ENCODE measurements at regions not wholly inside any gene's neighbourhood (a gene's known extent, or its start where the extent isn't known, plus 50 kb on each side); places are given as distances from the start of the nearest gene placed in this dataset.
"Not testable (repeated sequence)": the region's sequence is repeated elsewhere in the genome, so short reads cannot be mapped to it uniquely, and the experiment has no call there.

- H3K4me3 ChIP-seq (ENCODE audit: low read depth, low read length): no peak overlapping the region
- H3K27me3 ChIP-seq (ENCODE audit: insufficient read depth, low read length): no peaks in the 10 kb centered on the region
- no peaks in the 10 kb centered on the region for H3K79me2 ChIP-seq (ENCODE audit: control insufficient read depth, insufficient read depth, low read length, unreplicated experiment)
- H3K4me1 ChIP-seq (ENCODE audit: control insufficient read depth, insufficient read depth, low read length, unreplicated experiment): no peaks in the 10 kb centered on the region
- no peaks in the 10 kb centered on the region for H3K36me3 ChIP-seq (ENCODE audit: insufficient read depth, low read length)
- H2AFZ ChIP-seq (ENCODE audit: low read length, unreplicated experiment): no peak overlapping the region
- H3K27ac ChIP-seq (ENCODE audit: low read depth, low read length): no peak overlapping the region
Measured at GRCh38 chr2:65602603-65603235, 170.3 kb upstream of the SPRED2 start.

- not testable (repeated sequence) for H3K4me1 ChIP-seq (ENCODE audit: control insufficient read depth, insufficient read depth, low read length, unreplicated experiment); H3K27ac ChIP-seq (ENCODE audit: low read depth, low read length); H3K4me3 ChIP-seq (ENCODE audit: low read depth, low read length); H3K27me3 ChIP-seq (ENCODE audit: insufficient read depth, low read length); H3K79me2 ChIP-seq (ENCODE audit: control insufficient read depth, insufficient read depth, low read length, unreplicated experiment); H3K36me3 ChIP-seq (ENCODE audit: insufficient read depth, low read length); H2AFZ ChIP-seq (ENCODE audit: low read length, unreplicated experiment)
Measured at GRCh38 chr2:65600871-65601270, 168.5 kb upstream of the SPRED2 start.

- H3K27ac ChIP-seq (ENCODE audit: low read depth, low read length); H3K79me2 ChIP-seq (ENCODE audit: control insufficient read depth, insufficient read depth, low read length, unreplicated experiment); H2AFZ ChIP-seq (ENCODE audit: low read length, unreplicated experiment); H3K27me3 ChIP-seq (ENCODE audit: insufficient read depth, low read length); H3K4me3 ChIP-seq (ENCODE audit: low read depth, low read length); H3K36me3 ChIP-seq (ENCODE audit: insufficient read depth, low read length); H3K4me1 ChIP-seq (ENCODE audit: control insufficient read depth, insufficient read depth, low read length, unreplicated experiment): not testable (repeated sequence)
Measured at GRCh38 chr2:65600351-65600750, 168.0 kb upstream of the SPRED2 start.

- H3K4me3 ChIP-seq (ENCODE audit: low read depth, low read length): no peak overlapping the region
Measured at GRCh38 chr2:65599693-65600092, 167.3 kb upstream of the SPRED2 start.

GRCh38 chr2:65598996-65599395, 166.6 kb upstream of the SPRED2 start:
- Histone ChIP-seq H3K27ac (ENCODE audit: low read depth, low read length) (no peak overlapping the region), H3K27me3 (ENCODE audit: insufficient read depth, low read length) (no peaks in the 10 kb centered on the region), H3K79me2 (ENCODE audit: control insufficient read depth, insufficient read depth, low read length, unreplicated experiment) (no peaks in the 10 kb centered on the region), H2AFZ (ENCODE audit: low read length, unreplicated experiment) (no peak overlapping the region), H3K4me1 (ENCODE audit: control insufficient read depth, insufficient read depth, low read length, unreplicated experiment) (peaks cover 5% of the 10 kb centered on the region), H3K4me3 (ENCODE audit: low read depth, low read length) (no peak overlapping the region), H3K36me3 (ENCODE audit: insufficient read depth, low read length) (no peaks in the 10 kb centered on the region)

More at GRCh38 chr2:65599693-65600092, 167.3 kb upstream of the SPRED2 start:
- Histone ChIP-seq H3K79me2 (ENCODE audit: control insufficient read depth, insufficient read depth, low read length, unreplicated experiment) (no peaks in the 10 kb centered on the region), H3K36me3 (ENCODE audit: insufficient read depth, low read length) (no peaks in the 10 kb centered on the region), H3K4me1 (ENCODE audit: control insufficient read depth, insufficient read depth, low read length, unreplicated experiment) (peaks cover 5% of the 10 kb centered on the region), H2AFZ (ENCODE audit: low read length, unreplicated experiment) (no peak overlapping the region), H3K27me3 (ENCODE audit: insufficient read depth, low read length) (no peaks in the 10 kb centered on the region), H3K27ac (ENCODE audit: low read depth, low read length) (no peak overlapping the region)

- Histone ChIP-seq H3K27ac (ENCODE audit: low read depth, low read length) (no peak overlapping the region), H3K79me2 (ENCODE audit: control insufficient read depth, insufficient read depth, low read length, unreplicated experiment) (no peaks in the 10 kb centered on the region), H3K36me3 (ENCODE audit: insufficient read depth, low read length) (no peaks in the 10 kb centered on the region), H3K27me3 (ENCODE audit: insufficient read depth, low read length) (no peaks in the 10 kb centered on the region), H3K4me3 (ENCODE audit: low read depth, low read length) (no peak overlapping the region), H3K4me1 (ENCODE audit: control insufficient read depth, insufficient read depth, low read length, unreplicated experiment) (peaks cover 5% of the 10 kb centered on the region), H2AFZ (ENCODE audit: low read length, unreplicated experiment) (no peak overlapping the region)
Measured at GRCh38 chr2:65598264-65598663, 165.9 kb upstream of the SPRED2 start.

- H3K27me3 ChIP-seq (ENCODE audit: insufficient read depth, low read length): no peaks in the 10 kb centered on the region
- H3K79me2 ChIP-seq (ENCODE audit: control insufficient read depth, insufficient read depth, low read length, unreplicated experiment): no peaks in the 10 kb centered on the region
- no peak overlapping the region for H3K27ac ChIP-seq (ENCODE audit: low read depth, low read length)
- H3K36me3 ChIP-seq (ENCODE audit: insufficient read depth, low read length): no peaks in the 10 kb centered on the region
- peaks cover 5% of the 10 kb centered on the region for H3K4me1 ChIP-seq (ENCODE audit: control insufficient read depth, insufficient read depth, low read length, unreplicated experiment)
- H3K4me3 ChIP-seq (ENCODE audit: low read depth, low read length): no peak overlapping the region
- H2AFZ ChIP-seq (ENCODE audit: low read length, unreplicated experiment): no peak overlapping the region
Measured at GRCh38 chr2:65595630-65596029, 163.2 kb upstream of the SPRED2 start.

GRCh38 chr2:65594150-65594549, 161.8 kb upstream of the SPRED2 start:
- peaks cover 5% of the 10 kb centered on the region for H3K4me1 ChIP-seq (ENCODE audit: control insufficient read depth, insufficient read depth, low read length, unreplicated experiment)
- H3K4me3 ChIP-seq (ENCODE audit: low read depth, low read length): no peak overlapping the region
- no peak overlapping the region for H2AFZ ChIP-seq (ENCODE audit: low read length, unreplicated experiment)
- no peaks in the 10 kb centered on the region for H3K36me3 ChIP-seq (ENCODE audit: insufficient read depth, low read length)
- H3K79me2 ChIP-seq (ENCODE audit: control insufficient read depth, insufficient read depth, low read length, unreplicated experiment): no peaks in the 10 kb centered on the region
- no peak overlapping the region for H3K27ac ChIP-seq (ENCODE audit: low read depth, low read length)
- no peaks in the 10 kb centered on the region for H3K27me3 ChIP-seq (ENCODE audit: insufficient read depth, low read length)

GRCh38 chr2:65589667-65590066, 157.3 kb upstream of the SPRED2 start:
- H3K4me3 ChIP-seq (ENCODE audit: low read depth, low read length): no peak overlapping the region
- H2AFZ ChIP-seq (ENCODE audit: low read length, unreplicated experiment): no peak overlapping the region
- no peak overlapping the region for H3K27ac ChIP-seq (ENCODE audit: low read depth, low read length)
- H3K27me3 ChIP-seq (ENCODE audit: insufficient read depth, low read length): no peaks in the 10 kb centered on the region
- no peaks in the 10 kb centered on the region for H3K79me2 ChIP-seq (ENCODE audit: control insufficient read depth, insufficient read depth, low read length, unreplicated experiment)
- no peaks in the 10 kb centered on the region for H3K4me1 ChIP-seq (ENCODE audit: control insufficient read depth, insufficient read depth, low read length, unreplicated experiment)
- H3K36me3 ChIP-seq (ENCODE audit: insufficient read depth, low read length): no peaks in the 10 kb centered on the region

- Histone ChIP-seq H3K79me2 (ENCODE audit: control insufficient read depth, insufficient read depth, low read length, unreplicated experiment) (no peaks in the 10 kb centered on the region), H3K36me3 (ENCODE audit: insufficient read depth, low read length) (no peaks in the 10 kb centered on the region), H3K4me3 (ENCODE audit: low read depth, low read length) (no peak overlapping the region), H2AFZ (ENCODE audit: low read length, unreplicated experiment) (no peak overlapping the region), H3K4me1 (ENCODE audit: control insufficient read depth, insufficient read depth, low read length, unreplicated experiment) (no peaks in the 10 kb centered on the region), H3K27me3 (ENCODE audit: insufficient read depth, low read length) (no peaks in the 10 kb centered on the region), H3K27ac (ENCODE audit: low read depth, low read length) (no peak overlapping the region)
Measured at GRCh38 chr2:65587779-65588178, 155.4 kb upstream of the SPRED2 start.

- no peak overlapping the region for H3K4me3 ChIP-seq (ENCODE audit: low read depth, low read length)
- H3K79me2 ChIP-seq (ENCODE audit: control insufficient read depth, insufficient read depth, low read length, unreplicated experiment): no peaks in the 10 kb centered on the region
- no peaks in the 10 kb centered on the region for H3K4me1 ChIP-seq (ENCODE audit: control insufficient read depth, insufficient read depth, low read length, unreplicated experiment)
- H2AFZ ChIP-seq (ENCODE audit: low read length, unreplicated experiment): no peak overlapping the region
- H3K27me3 ChIP-seq (ENCODE audit: insufficient read depth, low read length): no peaks in the 10 kb centered on the region
- no peaks in the 10 kb centered on the region for H3K36me3 ChIP-seq (ENCODE audit: insufficient read depth, low read length)
- no peak overlapping the region for H3K27ac ChIP-seq (ENCODE audit: low read depth, low read length)
Measured at GRCh38 chr2:65586516-65586915, 154.1 kb upstream of the SPRED2 start.
